ENCODE measurements at regions not wholly inside any gene's neighbourhood (a gene's known extent, or its start where the extent isn't known, plus 50 kb on each side); places are given as distances from the start of the nearest gene placed in this dataset.

- DNase-seq (ENCODE audit: low read depth): no peak
- no peak for TF ChIP-seq CTCF (conservative IDR thresholded peaks at IDR 0.05; ENCODE audit: low read depth, low read length)
- no peak overlapping the region for H3K4me3 ChIP-seq (ENCODE audit: low read depth, low read length)
These were observed 152.9 kb upstream of the ETV3 start for GRCh38 chr1:157291083-157291482.

DNA sequence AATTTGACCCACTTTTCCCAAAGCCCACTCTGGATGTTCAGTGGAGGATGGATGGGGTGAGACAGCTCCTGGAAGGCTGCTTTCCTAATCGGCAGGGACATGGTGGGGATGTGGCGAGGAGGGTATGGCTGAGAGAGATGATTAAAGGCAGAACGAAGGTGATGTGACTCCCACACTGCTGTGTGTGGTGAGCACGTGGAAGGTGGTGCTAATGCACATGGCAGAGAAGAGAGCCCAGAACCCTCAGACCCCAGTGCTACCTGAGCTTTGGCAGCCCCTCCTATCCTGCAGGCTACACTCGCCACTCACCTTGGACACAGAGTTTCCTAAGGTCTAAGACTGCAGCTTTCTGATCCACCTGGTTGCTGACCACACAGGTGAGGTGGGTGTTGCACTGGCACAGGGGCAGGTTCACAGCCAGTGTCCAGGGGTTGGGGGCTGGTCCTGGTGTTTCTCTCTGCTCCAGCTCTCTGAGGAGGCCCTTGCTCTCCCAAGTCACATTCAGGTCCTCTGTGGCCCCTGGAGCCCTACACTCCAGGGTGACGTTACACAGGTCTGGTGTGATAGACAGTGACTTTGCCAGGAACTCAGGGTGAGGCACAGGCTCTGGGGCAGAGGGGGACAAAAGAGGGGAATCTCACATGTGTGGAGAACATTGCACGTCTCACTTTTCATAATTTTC, 151.4 kb upstream of the ETV3 start:
- no peak overlapping the region for H3K4me3 ChIP-seq (ENCODE audit: low read depth, low read length)
- no peak for TF ChIP-seq CTCF (conservative IDR thresholded peaks at IDR 0.05; ENCODE audit: low read depth, low read length)
- DNase-seq (ENCODE audit: low read depth): no peak

- TF ChIP-seq CTCF (conservative IDR thresholded peaks at IDR 0.05; ENCODE audit: low read depth, low read length): no peak
- no peak overlapping the region for H3K4me3 ChIP-seq (ENCODE audit: low read depth, low read length)
- no peak for DNase-seq (ENCODE audit: low read depth)
These were observed 150.8 kb upstream of the ETV3 start for GRCh38 chr1:157288996-157289395.

DNA sequence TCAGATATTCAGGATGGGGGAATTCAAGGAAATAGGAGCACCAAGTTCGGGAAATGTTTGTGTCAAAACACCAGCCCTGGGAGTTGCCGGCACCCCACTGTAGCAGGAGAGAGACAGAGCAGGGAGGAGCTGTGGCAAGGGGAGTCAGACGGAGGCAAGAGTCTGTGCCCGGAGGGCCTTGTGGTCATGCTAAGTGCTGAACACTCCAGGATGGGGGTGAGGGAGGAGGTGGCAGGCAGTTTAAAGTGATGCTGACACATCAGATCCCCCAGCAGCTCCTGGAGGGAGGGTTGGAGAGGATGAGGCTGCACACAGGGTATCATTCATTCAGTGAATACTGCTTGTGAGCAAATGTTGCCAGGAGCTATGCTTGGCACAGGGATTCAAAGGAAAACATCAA, 150.3 kb upstream of the ETV3 start:
- DNase-seq (ENCODE audit: low read depth): no peak

GRCh38 chr1:157288006-157288405, 149.8 kb upstream of the ETV3 start:
- DNase-seq (ENCODE audit: low read depth): no peak
- H3K4me3 ChIP-seq (ENCODE audit: low read depth, low read length): no peak overlapping the region
- no peak for TF ChIP-seq CTCF (conservative IDR thresholded peaks at IDR 0.05; ENCODE audit: low read depth, low read length)

More for the DNA sequence above, 150.3 kb upstream of the ETV3 start:
- no peak for TF ChIP-seq CTCF (conservative IDR thresholded peaks at IDR 0.05; ENCODE audit: low read depth, low read length)
- no peak overlapping the region for H3K4me3 ChIP-seq (ENCODE audit: low read depth, low read length)

- no peak for TF ChIP-seq CTCF (conservative IDR thresholded peaks at IDR 0.05; ENCODE audit: low read depth, low read length)
- no peak for DNase-seq (ENCODE audit: low read depth)
- H3K4me3 ChIP-seq (ENCODE audit: low read depth, low read length): no peak overlapping the region
These were observed 149.3 kb upstream of the ETV3 start for GRCh38 chr1:157287462-157287861.

Measured in choroid plexus epithelial cell (primary cell).